ENCODE measurements at regions not wholly inside any gene's neighbourhood (a gene's known extent, or its start where the extent isn't known, plus 50 kb on each side); places are given as distances from the start of the nearest gene placed in this dataset.

GRCh38 chr5:60287174-60287771, 393.7 kb upstream of the PDE4D start:
- no peak overlapping the region for H3K4me3 Mint-ChIP-seq (ENCODE audit: unreplicated experiment)
- POLR2A ChIA-PET, result no interaction called here

GRCh38 chr5:60285910-60286309, 392.4 kb upstream of the PDE4D start:
- Histone ChIP-seq H3K4me3 (ENCODE audit: low read depth, low read length) (no peak overlapping the region), H3K9me3 (no peaks in the 10 kb centered on the region), H3K27me3 (replicated peaks; ENCODE audit: control insufficient read depth, insufficient read depth, low read length) (no peaks in the 10 kb centered on the region), H3K36me3 (ENCODE audit: control insufficient read depth, insufficient read depth, low read length) (no peaks in the 10 kb centered on the region), H3K4me1 (peaks cover 5% of the 10 kb centered on the region)
- Mint-ChIP-seq H3K4me3 (ENCODE audit: unreplicated experiment) (no peak overlapping the region), H3K27me3 (ENCODE audit: insufficient read depth, unreplicated experiment) (peaks cover 15% of the 10 kb centered on the region), H3K4me1 (ENCODE audit: low read depth, unreplicated experiment) (no peaks in the 10 kb centered on the region), H3K36me3 (ENCODE audit: insufficient read depth, unreplicated experiment) (no peaks in the 10 kb centered on the region), H3K27ac (ENCODE audit: unreplicated experiment) (no peak overlapping the region), H3K9me3 (ENCODE audit: unreplicated experiment) (no peaks in the 10 kb centered on the region)
- TF ChIP-seq CTCF (IDR thresholded peaks at IDR 0.05; ENCODE audit: insufficient read depth in 1 of 2, low read depth in 1 of 2, low read length in 1 of 2, severe bottlenecking in 1 of 2, unreplicated experiment in 1 of 2), result no peak
- intact Hi-C loops (cut with micrococcal nuclease; ENCODE audit: unreplicated experiment), result no loop called here
- CTCF ChIA-PET, result interaction anchor here (1.5 kb wide), 1 partner anchor 475 kb away, joined by 4 read pairs; no protein-coding TSS in a partner anchor
- no TSS peak for BruUV-seq (replicated peaks)
- POLR2A ChIA-PET, result no interaction called here
- DNase-seq, result no peak

More at GRCh38 chr5:60287174-60287771, 393.7 kb upstream of the PDE4D start:
- Mint-ChIP-seq H3K27ac (ENCODE audit: unreplicated experiment) (no peak overlapping the region), H3K4me1 (ENCODE audit: low read depth, unreplicated experiment) (no peaks in the 10 kb centered on the region), H3K27me3 (ENCODE audit: insufficient read depth, unreplicated experiment) (peaks cover 15% of the 10 kb centered on the region), H3K36me3 (ENCODE audit: insufficient read depth, unreplicated experiment) (no peaks in the 10 kb centered on the region), H3K9me3 (ENCODE audit: unreplicated experiment) (no peaks in the 10 kb centered on the region)
- CTCF ChIA-PET, result interaction anchor here (0.6 kb wide), 2 partner anchors 288 to 476 kb away, joined by 4 to 5 read pairs; no protein-coding TSS in a partner anchor
- Histone ChIP-seq H3K36me3 (ENCODE audit: control insufficient read depth, insufficient read depth, low read length) (no peaks in the 10 kb centered on the region), H3K4me1 (no peaks in the 10 kb centered on the region), H3K27me3 (replicated peaks; ENCODE audit: control insufficient read depth, insufficient read depth, low read length) (no peaks in the 10 kb centered on the region), H3K9me3 (no peaks in the 10 kb centered on the region), H3K4me3 (ENCODE audit: low read depth, low read length) (no peak overlapping the region)
- peak; percentile 72 to 75 for TF ChIP-seq CTCF (IDR thresholded peaks at IDR 0.05; ENCODE audit: insufficient read depth in 1 of 2, low read depth in 1 of 2, low read length in 1 of 2, severe bottlenecking in 1 of 2, unreplicated experiment in 1 of 2)
- DNase-seq, result peak; percentile 56 to 63
- no TSS peak for BruUV-seq (replicated peaks)
- intact Hi-C loops (cut with micrococcal nuclease; ENCODE audit: unreplicated experiment), result loop anchor here (1.0 kb wide), 1 partner anchor 477 kb away; no protein-coding TSS in a partner anchor

GRCh38 chr5:60280943-60281342, 387.4 kb upstream of the PDE4D start:
- H3K4me1 Mint-ChIP-seq (ENCODE audit: low read depth, unreplicated experiment), result peaks cover 13% of the 10 kb centered on the region
- Histone ChIP-seq H3K4me3 (ENCODE audit: low read depth, low read length) (no peak overlapping the region), H3K4me1 (peaks cover 12% of the 10 kb centered on the region), H3K27me3 (replicated peaks; ENCODE audit: control insufficient read depth, insufficient read depth, low read length) (no peaks in the 10 kb centered on the region), H3K9me3 (no peaks in the 10 kb centered on the region), H3K36me3 (ENCODE audit: control insufficient read depth, insufficient read depth, low read length) (no peaks in the 10 kb centered on the region)
- no peak overlapping the region for H3K27ac Mint-ChIP-seq (ENCODE audit: unreplicated experiment)
- H3K4me3 Mint-ChIP-seq (ENCODE audit: unreplicated experiment), result no peak overlapping the region
- intact Hi-C loops (cut with micrococcal nuclease; ENCODE audit: unreplicated experiment), result no loop called here
- ChIA-PET POLR2A (no interaction called here), CTCF (no interaction called here)
- BruUV-seq (replicated peaks), result no TSS peak
- TF ChIP-seq CTCF (IDR thresholded peaks at IDR 0.05; ENCODE audit: insufficient read depth in 1 of 2, low read depth in 1 of 2, low read length in 1 of 2, severe bottlenecking in 1 of 2, unreplicated experiment in 1 of 2), result no peak
- no peaks in the 10 kb centered on the region for H3K9me3 Mint-ChIP-seq (ENCODE audit: unreplicated experiment)
- DNase-seq, result no peak
- H3K27me3 Mint-ChIP-seq (ENCODE audit: insufficient read depth, unreplicated experiment), result no peaks in the 10 kb centered on the region
- H3K36me3 Mint-ChIP-seq (ENCODE audit: insufficient read depth, unreplicated experiment), result no peaks in the 10 kb centered on the region
